Ureter (tissue), 1 donor: ENCODE measurements at regions not wholly inside any gene's neighbourhood (a gene's known extent, or its start where the extent isn't known, plus 50 kb on each side); places are given as distances from the start of the nearest gene placed in this dataset.

ENCODE experiments used
- DNase-seq: peaks from one replicate; pipeline ENCODE4 v3.0.0-alpha.2; 2020; ENCODE audit warnings: low spot score
- donor health status: DM: yes; HTN: yes; CAD: no.

DNA sequence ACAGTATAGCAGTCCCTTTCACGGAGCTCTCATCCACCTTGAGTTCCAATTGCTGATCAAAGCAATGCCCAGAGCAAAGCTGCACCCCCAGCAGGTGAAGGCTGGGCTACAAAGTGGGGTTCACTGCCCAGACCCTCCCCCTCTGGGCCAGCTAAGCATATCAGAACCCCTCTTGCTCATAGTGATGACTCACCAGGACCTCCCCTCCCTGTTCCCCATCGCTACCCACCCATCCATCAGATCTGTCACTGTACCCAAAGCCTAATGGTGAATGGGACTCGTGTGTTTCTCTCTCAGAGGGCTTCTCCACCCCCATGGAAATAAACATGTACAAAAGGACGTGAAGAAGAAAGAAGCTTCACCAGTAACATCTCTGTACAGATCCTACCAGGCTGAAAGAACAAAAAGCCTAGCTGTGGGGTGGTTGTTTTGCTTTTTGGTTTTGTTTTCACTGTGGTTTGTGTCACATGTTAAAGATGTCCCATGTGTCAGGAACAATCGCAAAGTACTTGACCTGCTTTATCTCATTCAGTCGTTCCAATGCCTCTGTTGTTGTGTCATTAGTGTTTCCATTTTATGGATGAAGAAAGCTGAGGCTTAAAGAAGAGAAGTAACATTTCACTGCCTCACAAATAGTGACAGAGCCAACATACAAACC is 518.5 kb downstream of the CD83 start:
- no peak for DNase-seq

- DNase-seq = no peak
These were observed 520.9 kb downstream of the CD83 start for GRCh38 chr6:14638435-14638905.

DNA sequence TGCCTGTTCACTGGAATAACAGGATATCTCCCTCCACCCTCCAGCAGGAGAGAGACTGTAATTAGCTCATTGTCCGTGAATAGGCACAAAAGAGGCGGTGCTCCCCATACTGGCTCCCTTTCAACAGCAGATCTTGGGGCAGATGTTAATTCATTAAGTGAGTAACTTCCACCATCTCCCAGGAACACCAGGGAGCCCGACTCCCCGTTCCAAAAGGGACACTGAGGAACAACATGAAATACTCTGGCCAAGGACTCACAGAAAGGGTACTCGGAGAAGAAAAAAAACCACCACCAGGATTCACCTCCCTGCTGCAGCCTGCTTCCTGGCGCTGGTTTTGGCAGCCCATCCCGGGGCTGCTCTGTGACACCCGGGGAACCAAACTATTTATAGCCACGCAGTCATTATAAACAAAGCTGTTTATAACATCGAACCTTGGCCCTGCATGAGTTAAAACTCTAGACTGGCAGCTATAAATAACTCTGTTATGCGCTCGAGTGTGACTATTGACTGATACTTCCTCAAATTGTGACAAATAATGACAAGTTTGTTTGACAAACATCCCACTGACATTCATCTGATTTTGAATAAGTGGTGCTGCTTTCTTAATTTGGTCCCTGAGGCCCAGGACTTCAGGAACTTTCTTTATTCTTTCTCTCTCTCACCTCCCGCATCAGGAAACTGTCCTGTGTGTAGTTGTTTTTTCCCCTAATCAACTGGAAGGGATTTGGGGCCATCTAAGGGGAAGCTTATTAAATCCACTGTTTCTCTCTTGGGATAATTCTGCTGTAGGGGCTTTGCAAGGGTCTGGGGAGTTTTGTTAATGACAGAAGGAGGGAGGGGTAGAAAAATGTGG is 521.6 kb downstream of the CD83 start:
- DNase-seq = no peak

- no peak for DNase-seq
These were observed 522.5 kb downstream of the CD83 start for GRCh38 chr6:14639983-14640599.

DNA sequence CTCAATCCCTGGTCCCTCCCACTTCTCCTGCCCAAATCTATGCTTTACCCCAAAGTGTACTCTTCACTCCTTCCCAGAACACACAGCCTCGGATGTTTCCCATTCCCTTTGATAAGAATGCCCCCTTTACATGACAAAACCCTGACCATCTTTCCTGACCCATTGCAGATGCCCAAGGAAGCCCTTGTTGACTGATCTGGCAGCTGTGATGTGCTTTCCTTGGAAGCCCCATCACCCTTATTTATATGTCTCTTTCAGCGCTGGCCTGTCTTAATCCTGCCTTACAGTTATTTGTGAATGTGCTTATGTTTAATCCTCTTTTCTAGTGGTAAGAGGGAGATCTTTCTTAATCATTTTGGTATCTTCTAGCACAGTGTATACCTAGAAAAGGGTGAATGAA is 523.1 kb downstream of the CD83 start:
- no peak for DNase-seq

- no peak for DNase-seq
These were observed 524.0 kb downstream of the CD83 start for GRCh38 chr6:14641423-14642135.

- DNase-seq = no peak
These were observed 524.5 kb downstream of the CD83 start for GRCh38 chr6:14642136-14642505.

DNA sequence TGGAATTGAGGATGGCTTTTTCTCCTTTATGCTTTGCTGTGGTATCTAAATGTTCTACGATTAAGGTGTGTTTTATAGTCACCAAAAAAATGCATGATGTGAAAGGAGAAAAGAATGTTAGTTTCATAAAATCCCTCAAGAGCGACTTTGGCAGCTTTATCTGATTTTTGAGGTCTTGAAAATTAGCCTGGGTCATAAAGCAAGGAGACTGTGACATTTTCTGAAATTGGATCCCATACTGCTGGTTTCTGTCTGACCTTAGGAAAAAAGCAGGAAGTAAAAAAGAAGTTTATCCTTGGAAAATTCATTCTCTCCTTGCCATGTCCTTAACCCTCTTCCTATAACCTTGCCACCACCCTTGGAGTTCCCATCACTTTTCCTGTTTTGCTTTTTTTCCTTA is 525.3 kb downstream of the CD83 start:
- no peak for DNase-seq

DNA sequence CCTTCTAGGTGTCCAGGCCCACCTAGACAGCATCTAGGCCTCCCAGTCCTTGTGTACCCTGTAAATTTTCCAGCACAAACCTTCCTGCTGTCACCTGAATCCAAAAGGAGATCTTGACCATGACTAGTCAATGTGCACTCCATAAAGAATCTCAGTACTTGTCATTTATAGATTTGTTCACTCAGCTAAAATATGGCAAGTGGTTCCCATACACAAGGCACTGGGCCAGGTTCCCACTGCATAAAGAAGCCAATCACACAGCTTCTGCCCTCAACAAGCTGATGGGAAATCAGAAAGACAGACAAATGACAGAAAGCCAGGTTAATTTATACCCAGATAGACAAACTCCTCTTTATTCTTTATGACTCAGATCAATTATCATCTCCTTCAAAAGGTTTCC is 526.8 kb downstream of the CD83 start:
- no peak for DNase-seq

GRCh38 chr6:14645221-14645620 is 527.6 kb downstream of the CD83 start:
- DNase-seq = no peak

GRCh38 chr6:14645841-14646240 is 528.3 kb downstream of the CD83 start:
- no peak for DNase-seq

GRCh38 chr6:14646371-14646770 is 528.8 kb downstream of the CD83 start:
- DNase-seq = no peak

- DNase-seq = no peak
These were observed 529.8 kb downstream of the CD83 start for GRCh38 chr6:14647357-14647756.

- no peak for DNase-seq
These were observed 535.0 kb downstream of the CD83 start for GRCh38 chr6:14652536-14652935.

DNA sequence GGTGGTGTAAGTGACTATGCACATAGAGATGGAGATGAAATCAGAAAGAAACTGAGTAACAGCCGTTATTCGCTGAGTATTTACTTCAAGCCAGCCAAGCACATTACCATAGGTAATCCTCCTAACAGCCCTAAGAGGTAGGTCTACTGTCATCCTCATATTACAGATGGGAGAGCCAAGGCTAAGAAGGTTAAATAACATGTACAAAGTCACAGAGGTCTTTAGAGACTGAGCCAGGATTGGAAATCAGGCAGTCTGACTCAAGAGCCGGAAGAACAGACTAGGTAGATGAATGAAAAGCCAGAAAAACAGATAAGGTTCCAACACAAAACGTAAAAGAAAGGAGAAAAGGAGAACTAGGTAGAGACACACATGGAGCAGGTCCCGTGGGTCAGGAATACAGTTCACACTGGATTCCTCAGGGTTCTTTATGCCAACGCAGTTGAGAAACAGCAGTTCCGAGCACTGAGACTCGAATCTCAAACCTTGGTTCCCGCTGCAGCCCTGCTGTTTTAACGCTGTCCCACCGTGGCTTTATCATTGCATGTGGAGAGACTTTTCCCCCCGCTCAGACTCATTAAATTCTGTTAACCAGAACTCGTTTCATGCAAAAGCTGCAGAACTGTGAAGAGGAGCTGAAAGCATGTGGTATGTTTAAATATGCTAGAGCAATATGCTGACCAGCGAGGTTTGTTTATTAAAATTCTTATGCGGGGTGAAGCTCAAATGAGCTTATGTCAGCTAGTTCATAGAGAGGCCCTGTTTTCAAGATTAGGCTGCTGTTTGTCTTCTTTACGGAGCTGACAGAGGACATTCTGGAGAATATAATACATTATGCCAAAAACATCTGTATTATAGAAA is 537.9 kb downstream of the CD83 start:
- no peak for DNase-seq

DNA sequence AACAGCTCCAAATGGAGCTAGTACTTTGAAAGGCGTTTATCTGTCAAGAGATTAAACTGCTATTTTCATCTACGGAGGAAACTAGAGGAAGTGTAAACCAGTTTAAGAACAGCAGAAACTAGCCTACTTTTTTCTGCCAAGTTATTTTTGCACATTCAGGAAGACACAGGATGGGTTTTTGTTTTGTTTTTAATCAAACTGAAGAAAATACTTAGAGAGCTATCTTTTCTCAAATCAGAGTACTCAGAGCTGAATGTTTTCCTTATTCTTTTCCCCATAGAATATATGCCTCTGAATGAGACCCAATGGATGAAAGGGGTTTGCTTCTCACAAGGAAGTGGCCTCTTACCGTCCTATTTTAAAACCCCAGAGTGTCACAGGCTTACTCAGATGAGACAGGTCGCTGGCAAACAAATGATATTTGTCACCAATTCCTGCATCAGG is 538.5 kb downstream of the CD83 start:
- no peak for DNase-seq

GRCh38 chr6:14656649-14657048 is 539.1 kb downstream of the CD83 start:
- DNase-seq = no peak

DNA sequence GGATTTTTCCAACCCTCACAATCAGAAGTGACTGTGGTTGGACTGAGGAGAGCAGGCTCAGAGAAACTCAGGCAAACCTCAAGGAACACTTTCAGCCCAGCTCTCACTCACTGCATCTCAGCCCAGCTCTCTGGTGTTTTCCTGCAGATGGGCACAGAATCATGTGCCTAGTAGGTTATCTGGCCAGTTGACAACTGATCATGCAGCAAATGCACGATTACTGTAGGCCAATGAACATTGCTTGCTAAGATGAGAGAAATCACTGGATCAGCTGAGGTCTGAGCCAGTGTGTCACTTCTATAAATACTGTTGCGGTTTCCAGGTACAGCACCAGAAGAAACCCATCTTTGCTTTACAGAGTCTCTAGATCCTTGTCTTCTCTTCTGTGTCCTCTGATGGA is 540.5 kb downstream of the CD83 start:
- DNase-seq = no peak

- no peak for DNase-seq
These were observed 541.5 kb downstream of the CD83 start for GRCh38 chr6:14658886-14659561.

DNA sequence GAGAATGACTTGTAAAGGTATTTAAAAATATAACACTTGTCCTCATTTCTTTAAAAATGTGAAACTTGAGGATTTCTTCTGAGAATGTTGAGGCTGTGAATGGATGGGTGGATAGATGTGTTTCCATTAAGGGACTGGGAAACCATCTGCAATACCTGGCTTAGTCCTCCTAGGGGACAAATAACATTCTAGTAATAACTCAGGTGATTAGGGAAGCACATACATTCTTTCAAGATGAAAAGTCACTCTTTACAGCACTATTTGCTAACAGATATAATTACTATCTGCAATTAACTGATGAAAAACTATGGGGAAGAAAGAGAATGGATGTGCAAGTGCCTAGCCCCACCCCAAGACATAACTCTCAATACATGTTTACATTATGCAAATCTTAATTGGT is 542.3 kb downstream of the CD83 start:
- no peak for DNase-seq
